ENCODE measurements at regions not wholly inside any gene's neighbourhood (a gene's known extent, or its start where the extent isn't known, plus 50 kb on each side); places are given as distances from the start of the nearest gene placed in this dataset.

GRCh38 chr22:48352086-48352911 lies 1475.4 kb downstream of the BRD1 start:
- no peak for DNase-seq (ENCODE audit: low read depth)

- DNase-seq (ENCODE audit: low read depth) = no peak
These were observed 1476.1 kb downstream of the BRD1 start for GRCh38 chr22:48351376-48352085.

GRCh38 chr22:48350456-48350855 lies 1477.2 kb downstream of the BRD1 start:
- DNase-seq (ENCODE audit: low read depth) = no peak

- DNase-seq (ENCODE audit: low read depth) = no peak
These were observed 1478.8 kb downstream of the BRD1 start for GRCh38 chr22:48348855-48349254.

GRCh38 chr22:48347311-48347710 lies 1480.4 kb downstream of the BRD1 start:
- DNase-seq (ENCODE audit: low read depth) = no peak

GRCh38 chr22:48346911-48347310 lies 1480.8 kb downstream of the BRD1 start:
- no peak for DNase-seq (ENCODE audit: low read depth)

GRCh38 chr22:48346311-48346710 lies 1481.4 kb downstream of the BRD1 start:
- no peak for DNase-seq (ENCODE audit: low read depth)

GRCh38 chr22:48345631-48346030 lies 1482.0 kb downstream of the BRD1 start:
- DNase-seq (ENCODE audit: low read depth) = no peak

- DNase-seq (ENCODE audit: low read depth) = no peak
These were observed 1484.2 kb downstream of the BRD1 start for GRCh38 chr22:48343461-48343860.

GRCh38 chr22:48342732-48343131 lies 1484.9 kb downstream of the BRD1 start:
- DNase-seq (ENCODE audit: low read depth) = no peak

- DNase-seq (ENCODE audit: low read depth) = no peak
These were observed 1485.7 kb downstream of the BRD1 start for GRCh38 chr22:48342016-48342415.

- DNase-seq (ENCODE audit: low read depth) = no peak
These were observed 1486.7 kb downstream of the BRD1 start for GRCh38 chr22:48340727-48341709.

- DNase-seq (ENCODE audit: low read depth) = no peak
These were observed 1487.5 kb downstream of the BRD1 start for GRCh38 chr22:48340191-48340590.

- no peak for DNase-seq (ENCODE audit: low read depth)
These were observed 1488.6 kb downstream of the BRD1 start for GRCh38 chr22:48338793-48339705.

GRCh38 chr22:48337957-48338792 lies 1489.5 kb downstream of the BRD1 start:
- DNase-seq (ENCODE audit: low read depth) = no peak

GRCh38 chr22:48336339-48337060 lies 1491.2 kb downstream of the BRD1 start:
- no peak for DNase-seq (ENCODE audit: low read depth)

GRCh38 chr22:48335442-48336139 lies 1492.1 kb downstream of the BRD1 start:
- no peak for DNase-seq (ENCODE audit: low read depth)

GRCh38 chr22:48334971-48335370 lies 1492.7 kb downstream of the BRD1 start:
- no peak for DNase-seq (ENCODE audit: low read depth)
